ENCODE measurements at regions not wholly inside any gene's neighbourhood (a gene's known extent, or its start where the extent isn't known, plus 50 kb on each side); places are given as distances from the start of the nearest gene placed in this dataset.
"Not testable (repeated sequence)": the region's sequence is repeated elsewhere in the genome, so short reads cannot be mapped to it uniquely, and the experiment has no call there.

- no peak overlapping the region for H2AFZ ChIP-seq (ENCODE audit: low read depth, low read length)
- no peaks in the 10 kb centered on the region for H3K4me1 ChIP-seq (ENCODE audit: insufficient read depth, low read length)
- no peak overlapping the region for H3K9ac ChIP-seq (ENCODE audit: low read length)
- Mint-ChIP-seq H3K36me3 (ENCODE audit: low read depth, unreplicated experiment) (peaks cover 9% of the 10 kb centered on the region), H3K27ac (ENCODE audit: unreplicated experiment) (peak overlapping the region; percentile 6), H3K4me1 (ENCODE audit: low read depth, unreplicated experiment) (peaks cover 14% of the 10 kb centered on the region), H3K9me3 (ENCODE audit: unreplicated experiment) (peaks cover 24% of the 10 kb centered on the region), H3K4me3 (ENCODE audit: unreplicated experiment) (no peak overlapping the region), H3K27me3 (ENCODE audit: low read depth, unreplicated experiment) (no peaks in the 10 kb centered on the region)
- FAIRE-seq = no peak
- H3K9me3 ChIP-seq (ENCODE audit: insufficient read depth, low read depth, low read length) = peaks cover 18% of the 10 kb centered on the region
- no peak overlapping the region for H3K27ac ChIP-seq (ENCODE audit: low read depth, low read length)
- H3K4me2 ChIP-seq (ENCODE audit: low read length) = no peak overlapping the region
- DNase-seq (ENCODE audit: low read depth) = no peak
- no peaks in the 10 kb centered on the region for H3K36me3 ChIP-seq (ENCODE audit: insufficient read depth, low read length)
- TF ChIP-seq CTCF (IDR thresholded peaks at IDR 0.05; ENCODE audit: insufficient read depth, low read depth, low read length) = no peak
- H3K4me3 ChIP-seq (ENCODE audit: insufficient read depth, low read depth, low read length) = no peak overlapping the region
- H3K27me3 ChIP-seq (ENCODE audit: insufficient read depth, low read length) = no peaks in the 10 kb centered on the region
- no peaks in the 10 kb centered on the region for H4K20me1 ChIP-seq (ENCODE audit: insufficient read depth, low read length)
- H3K79me2 ChIP-seq (ENCODE audit: insufficient read depth, low read length) = no peaks in the 10 kb centered on the region
Measured at GRCh38 chr5:82975812-82976211, 101.4 kb downstream of the TMEM167A start.

GRCh38 chr5:82975396-82975795 lies 101.8 kb downstream of the TMEM167A start:
- Mint-ChIP-seq H3K4me1 (ENCODE audit: low read depth, unreplicated experiment) (peaks cover 14% of the 10 kb centered on the region), H3K27me3 (ENCODE audit: low read depth, unreplicated experiment) (no peaks in the 10 kb centered on the region), H3K36me3 (ENCODE audit: low read depth, unreplicated experiment) (peaks cover 9% of the 10 kb centered on the region), H3K27ac (ENCODE audit: unreplicated experiment) (peak overlapping the region; percentile 6), H3K4me3 (ENCODE audit: unreplicated experiment) (no peak overlapping the region), H3K9me3 (ENCODE audit: unreplicated experiment) (peaks cover 24% of the 10 kb centered on the region)
- FAIRE-seq (no peak), DNase-seq (ENCODE audit: low read depth) (no peak)
- Histone ChIP-seq H3K9me3 (ENCODE audit: insufficient read depth, low read depth, low read length) (peaks cover 18% of the 10 kb centered on the region), H3K4me3 (ENCODE audit: insufficient read depth, low read depth, low read length) (no peak overlapping the region), H3K27ac (ENCODE audit: low read depth, low read length) (no peak overlapping the region), H3K4me1 (ENCODE audit: insufficient read depth, low read length) (no peaks in the 10 kb centered on the region), H3K36me3 (ENCODE audit: insufficient read depth, low read length) (no peaks in the 10 kb centered on the region), H3K27me3 (ENCODE audit: insufficient read depth, low read length) (no peaks in the 10 kb centered on the region), H3K4me2 (ENCODE audit: low read length) (no peak overlapping the region), H3K9ac (ENCODE audit: low read length) (no peak overlapping the region), H2AFZ (ENCODE audit: low read depth, low read length) (no peak overlapping the region), H3K79me2 (ENCODE audit: insufficient read depth, low read length) (no peaks in the 10 kb centered on the region), H4K20me1 (ENCODE audit: insufficient read depth, low read length) (no peaks in the 10 kb centered on the region)
- TF ChIP-seq CTCF (IDR thresholded peaks at IDR 0.05; ENCODE audit: insufficient read depth, low read depth, low read length) = no peak
- TF ChIP-seq EZH2 (IDR thresholded peaks at IDR 0.05; ENCODE audit: insufficient read depth, low read length) = no peak

GRCh38 chr5:82974346-82974745 lies 102.8 kb downstream of the TMEM167A start:
- H3K4me3 Mint-ChIP-seq (ENCODE audit: unreplicated experiment); FAIRE-seq; H3K4me2 ChIP-seq (ENCODE audit: low read length); H3K9ac ChIP-seq (ENCODE audit: low read length); H3K27me3 Mint-ChIP-seq (ENCODE audit: low read depth, unreplicated experiment); H3K79me2 ChIP-seq (ENCODE audit: insufficient read depth, low read length); H3K36me3 ChIP-seq (ENCODE audit: insufficient read depth, low read length); H4K20me1 ChIP-seq (ENCODE audit: insufficient read depth, low read length); H3K27ac ChIP-seq (ENCODE audit: low read depth, low read length); H3K36me3 Mint-ChIP-seq (ENCODE audit: low read depth, unreplicated experiment); H3K4me1 ChIP-seq (ENCODE audit: insufficient read depth, low read length); H2AFZ ChIP-seq (ENCODE audit: low read depth, low read length); DNase-seq (ENCODE audit: low read depth); H3K27ac Mint-ChIP-seq (ENCODE audit: unreplicated experiment); H3K27me3 ChIP-seq (ENCODE audit: insufficient read depth, low read length); H3K4me3 ChIP-seq (ENCODE audit: insufficient read depth, low read depth, low read length): not testable (repeated sequence)
- peaks cover 15% of the 10 kb centered on the region for H3K4me1 Mint-ChIP-seq (ENCODE audit: low read depth, unreplicated experiment)
- peaks cover 25% of the 10 kb centered on the region for H3K9me3 Mint-ChIP-seq (ENCODE audit: unreplicated experiment)
- H3K9me3 ChIP-seq (ENCODE audit: insufficient read depth, low read depth, low read length) = peaks cover 18% of the 10 kb centered on the region
